Stimulated activated CD4-positive, alpha-beta T cell treated with anti-CD3 and anti-CD28 coated beads, Interleukin-4, amount 100 ng/mL, for 24 hours (primary cell): ENCODE measurements at regions not wholly inside any gene's neighbourhood (a gene's known extent, or its start where the extent isn't known, plus 50 kb on each side); places are given as distances from the start of the nearest gene placed in this dataset.

ENCODE experiments used
- DNase-seq: peaks from one replicate; pipeline ENCODE4 v3.0.0-alpha.2; 2020

DNA sequence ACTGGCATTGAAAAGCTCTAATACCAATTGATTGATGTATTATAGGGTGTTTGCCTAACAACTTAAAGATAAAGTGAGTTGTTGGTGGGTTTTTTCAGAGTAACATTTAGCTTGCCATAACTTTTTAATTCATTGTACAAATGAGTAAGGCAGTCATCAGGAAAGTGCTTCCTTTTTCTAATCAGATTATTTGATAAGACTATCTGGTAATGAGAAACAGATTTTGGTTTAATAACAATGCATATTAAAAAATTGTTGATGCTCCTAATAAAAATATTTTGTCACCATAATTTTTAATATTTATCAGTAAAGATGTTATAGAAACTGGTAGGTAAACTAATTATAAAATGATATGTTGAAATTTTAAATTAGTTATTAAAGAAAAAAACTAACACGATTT, 51.3 kb downstream of the BLTP1 start:
- DNase-seq = no peak

DNA sequence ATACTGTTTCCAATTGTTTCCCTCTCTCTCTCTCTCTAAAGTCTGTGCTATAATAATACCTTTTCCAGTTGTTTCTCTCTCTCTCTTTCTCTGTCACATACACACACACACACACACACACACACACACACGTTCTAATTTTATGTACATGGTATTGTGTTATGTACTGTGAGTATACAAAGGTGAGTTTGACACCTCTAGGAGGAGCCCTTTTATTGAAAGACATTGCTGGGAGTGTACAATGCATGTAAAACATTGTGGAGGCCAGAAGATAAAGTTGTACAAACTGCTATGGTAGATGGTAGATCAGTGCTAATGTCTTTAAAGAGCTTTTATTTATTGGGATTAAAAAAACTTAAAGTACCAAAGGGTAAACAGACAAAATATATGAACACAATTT, 53.6 kb downstream of the BLTP1 start:
- DNase-seq = no peak

DNA sequence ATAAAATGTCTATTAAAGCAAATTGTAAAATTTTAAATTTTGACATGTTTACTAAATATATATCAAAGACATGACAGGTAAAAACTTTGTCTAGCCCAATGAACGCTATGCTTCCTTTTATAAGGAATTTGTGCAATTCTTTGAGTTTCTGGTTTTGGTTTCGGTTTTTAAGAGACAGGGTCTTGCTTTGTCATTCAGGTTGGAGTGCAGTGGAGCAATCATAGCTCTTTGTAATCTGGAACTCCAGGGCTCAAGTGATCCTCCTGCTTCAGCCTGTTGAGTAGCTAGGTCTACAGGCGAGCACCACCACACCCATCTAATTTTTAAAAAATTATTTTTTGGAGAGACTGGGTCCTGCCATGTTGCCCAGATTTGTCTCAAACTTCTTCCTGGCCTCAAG, 60.7 kb downstream of the BLTP1 start:
- DNase-seq = no peak

- DNase-seq = no peak
Observed at GRCh38 chr4:122218762-122219161, 66.6 kb downstream of the BLTP1 start.

DNA sequence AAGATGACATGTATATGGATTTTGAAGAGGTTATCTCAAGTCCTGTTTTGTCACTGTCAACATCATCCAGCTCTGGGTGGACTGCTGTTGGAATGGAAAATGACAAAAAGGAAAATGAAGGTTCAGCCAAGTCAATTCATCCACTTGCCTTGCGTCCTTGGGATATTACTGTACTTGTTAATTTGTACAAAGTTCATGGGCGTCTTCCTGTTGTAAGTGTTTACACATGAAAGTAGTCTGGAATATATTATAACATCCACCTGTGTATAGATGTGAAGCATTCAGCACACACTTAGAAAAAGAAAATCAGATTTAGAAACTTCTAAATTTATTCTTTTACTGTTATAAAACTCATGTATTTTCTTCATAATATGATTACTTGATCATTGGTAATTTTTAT, 67.2 kb downstream of the BLTP1 start:
- no peak for DNase-seq

- no peak for DNase-seq
Observed at GRCh38 chr4:122221322-122221721, 69.2 kb downstream of the BLTP1 start.

- DNase-seq = peak; percentile 5
Observed at GRCh38 chr4:122224348-122224747, 72.2 kb downstream of the BLTP1 start.

GRCh38 chr4:122227202-122227601, 75.1 kb downstream of the BLTP1 start:
- DNase-seq = no peak

DNA sequence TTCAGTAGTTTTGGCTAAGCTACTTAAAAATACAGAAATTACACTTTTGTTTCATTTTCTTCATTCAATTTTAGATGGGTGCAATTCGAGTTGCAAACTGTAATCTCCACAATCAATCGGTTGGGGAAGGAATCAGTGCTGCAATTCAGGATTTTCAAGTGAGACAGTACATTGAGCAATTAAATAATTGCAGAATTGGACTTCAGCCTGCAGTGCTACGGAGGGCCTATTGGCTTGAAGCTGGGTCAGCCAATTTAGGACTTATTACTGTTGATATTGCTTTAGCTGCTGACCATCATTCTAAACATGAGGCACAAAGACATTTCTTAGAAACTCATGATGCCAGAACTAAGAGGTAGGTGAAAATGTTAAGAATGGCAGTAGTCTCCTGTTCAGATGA, 77.7 kb downstream of the BLTP1 start:
- DNase-seq = no peak

DNA sequence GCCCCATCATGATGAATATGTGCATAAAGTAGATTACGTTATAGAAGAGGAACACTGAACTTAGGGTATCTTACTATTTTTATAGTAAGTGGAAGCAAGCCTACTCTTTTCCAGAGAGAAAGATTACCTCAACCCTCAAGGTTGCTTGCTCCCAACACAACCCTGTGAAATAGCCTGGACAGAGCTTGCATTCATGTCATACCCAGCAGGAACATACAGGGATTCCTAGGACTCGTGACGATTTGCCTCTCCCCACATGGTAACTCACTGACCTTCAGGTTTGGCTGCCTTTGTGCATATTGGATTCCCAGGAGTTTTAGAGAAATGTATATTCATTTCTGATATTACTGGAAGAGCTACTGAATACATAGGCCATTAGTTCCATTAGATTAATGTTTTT, 80.5 kb downstream of the BLTP1 start:
- DNase-seq = no peak

GRCh38 chr4:122234686-122235085, 82.6 kb downstream of the BLTP1 start:
- no peak for DNase-seq

GRCh38 chr4:122243785-122244184, 91.7 kb downstream of the BLTP1 start:
- DNase-seq = no peak

GRCh38 chr4:122244764-122245163, 92.6 kb downstream of the BLTP1 start:
- DNase-seq = no peak

DNA sequence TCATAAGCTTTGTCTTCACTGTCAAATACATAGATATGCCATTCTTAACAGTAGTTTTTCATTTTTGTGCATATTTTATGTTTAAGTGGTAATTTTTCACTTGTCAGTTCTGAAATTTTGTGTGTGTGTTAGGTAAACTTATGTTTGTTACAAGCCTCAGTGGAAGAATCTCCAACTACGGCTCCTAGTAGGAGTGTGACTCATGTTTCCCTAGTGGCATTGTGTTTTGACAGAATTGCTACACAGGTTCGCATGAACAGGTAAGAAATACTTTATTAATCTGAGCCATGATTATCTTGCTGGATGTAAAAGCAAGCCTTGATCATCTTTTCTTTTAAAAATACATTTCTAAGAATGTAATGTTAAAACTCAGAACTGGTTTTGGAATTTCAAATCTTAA, 94.4 kb downstream of the BLTP1 start:
- DNase-seq = no peak

DNA sequence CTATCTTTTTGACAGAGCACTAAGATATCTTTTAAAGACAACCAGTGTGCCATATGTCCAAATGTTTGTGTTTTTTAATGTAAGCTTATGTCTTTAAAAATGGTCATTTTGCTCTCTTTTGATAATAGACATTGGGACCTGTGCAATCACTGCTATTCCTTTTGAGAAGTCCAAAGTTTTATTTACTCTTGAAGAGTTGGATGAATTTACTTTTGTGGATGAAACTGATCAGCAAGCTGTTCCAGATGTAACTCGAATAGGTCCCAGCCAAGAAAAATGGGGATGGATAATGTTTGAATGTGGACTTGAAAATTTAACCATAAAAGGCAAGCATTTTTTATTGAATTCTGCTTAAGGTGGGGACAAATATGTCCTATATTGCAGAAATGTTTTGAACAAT, 97.2 kb downstream of the BLTP1 start:
- no peak for DNase-seq

DNA sequence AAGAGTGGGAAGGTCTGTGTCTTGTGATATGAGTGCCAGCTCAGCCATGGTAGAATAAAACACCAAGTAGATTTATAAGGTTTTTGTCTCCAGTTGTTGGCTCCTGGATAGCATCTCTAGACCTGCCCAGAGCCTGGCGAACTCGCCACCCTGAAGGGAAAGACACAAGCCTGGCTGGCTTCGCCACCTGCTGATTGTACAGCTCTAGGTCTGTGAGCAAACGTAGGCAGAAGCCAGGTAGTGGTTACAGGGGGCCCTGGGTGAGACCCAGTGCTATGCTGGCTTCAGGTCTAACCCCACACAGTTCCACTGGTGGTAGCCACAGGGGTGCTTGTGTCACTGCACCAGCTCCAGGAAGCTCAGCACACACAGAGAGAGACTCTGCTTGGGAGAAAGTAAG, 100.5 kb downstream of the BLTP1 start:
- DNase-seq = no peak

- no peak for DNase-seq
Observed at GRCh38 chr4:122259849-122260248, 107.7 kb downstream of the BLTP1 start.

DNA sequence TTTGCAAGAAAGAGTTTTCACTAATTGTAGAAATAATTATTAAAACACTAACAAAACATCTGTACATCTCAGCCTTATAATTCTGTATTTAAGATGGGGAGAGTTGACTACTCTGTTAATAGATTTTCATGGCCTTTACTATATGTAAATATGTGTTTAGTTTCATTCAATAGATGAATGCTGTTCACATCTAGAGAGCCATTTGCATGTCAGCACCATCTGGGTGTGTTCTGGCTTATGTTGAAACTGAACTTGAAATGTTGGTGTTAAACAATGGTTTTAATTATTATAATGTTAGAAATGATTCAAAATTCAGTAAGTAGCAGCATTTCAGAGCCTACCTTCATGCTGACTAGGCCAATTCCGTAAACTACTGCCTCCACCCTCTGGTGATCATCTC, 102.5 kb upstream of the ADAD1 start:
- no peak for DNase-seq

GRCh38 chr4:122278976-122279375, 99.8 kb upstream of the ADAD1 start:
- no peak for DNase-seq

DNA sequence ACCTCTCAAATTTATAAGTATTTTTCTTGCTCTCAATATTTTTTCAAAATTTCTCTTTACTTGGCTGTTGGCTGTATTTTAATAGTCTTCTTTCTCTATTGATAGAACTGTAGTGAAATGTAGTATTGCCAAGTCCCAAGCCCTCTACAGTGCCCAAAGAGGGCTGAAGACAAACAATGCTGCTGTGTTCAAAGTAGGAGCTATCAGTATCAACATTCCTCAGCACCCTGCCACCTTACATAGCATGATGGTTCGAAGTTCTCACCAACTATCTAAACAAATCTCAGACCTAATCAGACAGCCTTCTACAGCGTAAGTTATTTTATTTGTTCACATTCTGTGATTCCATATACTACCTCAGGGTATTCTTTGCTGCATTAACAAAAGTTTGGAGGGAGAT, 99.1 kb upstream of the ADAD1 start:
- DNase-seq = no peak

- DNase-seq = no peak
Observed at GRCh38 chr4:122285285-122285684, 93.5 kb upstream of the ADAD1 start.

DNA sequence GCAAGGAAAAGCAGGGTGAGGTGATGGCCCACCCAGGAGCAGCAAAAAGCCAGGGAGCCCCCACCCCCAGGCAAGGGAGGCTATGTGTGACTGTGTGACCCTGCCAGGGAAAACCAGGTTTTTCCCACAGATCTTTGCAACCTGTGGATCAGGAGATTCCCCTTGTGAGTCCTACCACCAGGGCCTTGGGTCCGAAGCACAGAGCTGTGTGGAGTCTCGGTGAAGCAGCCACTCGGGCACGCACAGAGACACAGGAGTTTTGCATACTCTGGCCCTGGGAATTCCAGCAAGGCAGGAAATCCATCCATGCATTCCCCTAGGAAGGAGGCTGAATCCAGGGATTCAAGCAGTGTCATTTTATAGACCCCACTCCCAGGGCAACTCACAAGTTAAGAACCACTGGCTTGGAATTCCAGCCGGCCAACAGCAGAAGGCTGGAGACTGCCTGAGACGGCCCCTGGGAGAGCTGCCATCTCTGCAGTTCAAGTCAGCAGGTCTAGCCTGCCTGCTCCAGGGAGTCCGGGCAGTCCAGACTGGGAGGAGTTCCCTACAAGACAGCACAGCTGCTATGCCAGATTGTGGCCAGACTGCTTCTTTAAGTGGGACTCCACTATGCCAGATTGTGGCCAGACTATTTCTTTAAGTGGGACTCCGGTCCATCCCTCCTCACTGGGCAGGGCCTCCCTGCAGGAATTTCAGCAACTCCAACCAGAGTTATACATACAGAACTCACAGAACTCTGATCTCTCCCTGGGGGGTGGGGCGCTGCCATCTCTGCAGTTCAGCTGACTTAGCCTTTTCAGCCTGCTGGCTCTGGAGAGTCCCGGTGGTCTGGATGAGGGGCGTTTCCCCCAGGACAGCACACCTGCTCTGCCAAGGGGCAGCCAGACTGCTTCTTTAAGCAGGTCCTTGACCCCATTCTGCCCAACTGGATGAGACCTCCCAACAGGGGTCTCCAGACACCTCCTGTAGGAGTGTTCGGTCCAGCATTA, 85.1 kb upstream of the ADAD1 start:
- DNase-seq = no peak

DNA sequence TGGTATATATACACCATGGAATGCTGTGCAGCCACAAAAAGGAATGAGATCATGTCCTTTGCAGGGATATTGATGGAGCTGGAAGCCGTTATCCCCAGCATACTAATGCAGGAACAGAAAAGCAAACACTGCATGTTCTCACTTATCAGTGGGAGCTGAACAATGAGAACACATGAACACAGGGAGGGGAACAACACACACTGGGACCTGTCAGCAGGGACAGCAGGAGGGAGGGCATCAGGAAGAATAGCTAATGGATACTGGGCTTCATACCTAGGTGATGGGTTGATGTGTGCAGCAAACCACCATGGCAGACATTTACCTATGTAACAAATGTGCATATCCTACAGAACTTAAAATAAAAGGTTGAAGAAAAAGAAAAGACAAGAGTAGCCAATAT, 81.1 kb upstream of the ADAD1 start:
- DNase-seq = no peak

DNA sequence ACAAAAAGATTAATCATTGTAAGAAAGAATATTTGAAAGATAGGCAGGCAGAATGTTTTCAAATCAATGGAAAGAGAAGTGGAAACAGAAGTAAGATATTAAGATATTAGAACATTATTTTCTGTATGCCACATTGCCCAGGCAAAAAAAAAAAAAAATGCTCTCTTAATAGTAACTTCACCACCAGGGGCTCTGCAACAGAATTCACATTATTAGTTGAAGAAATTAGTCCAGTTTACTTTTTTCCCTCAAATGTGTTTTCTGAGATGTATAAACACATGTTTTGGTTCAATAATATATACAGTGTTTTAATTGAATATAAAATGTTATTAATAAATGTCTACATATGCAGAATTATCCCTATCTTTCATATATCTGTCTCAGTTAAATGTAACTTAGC, 78.0 kb upstream of the ADAD1 start:
- no peak for DNase-seq

DNA sequence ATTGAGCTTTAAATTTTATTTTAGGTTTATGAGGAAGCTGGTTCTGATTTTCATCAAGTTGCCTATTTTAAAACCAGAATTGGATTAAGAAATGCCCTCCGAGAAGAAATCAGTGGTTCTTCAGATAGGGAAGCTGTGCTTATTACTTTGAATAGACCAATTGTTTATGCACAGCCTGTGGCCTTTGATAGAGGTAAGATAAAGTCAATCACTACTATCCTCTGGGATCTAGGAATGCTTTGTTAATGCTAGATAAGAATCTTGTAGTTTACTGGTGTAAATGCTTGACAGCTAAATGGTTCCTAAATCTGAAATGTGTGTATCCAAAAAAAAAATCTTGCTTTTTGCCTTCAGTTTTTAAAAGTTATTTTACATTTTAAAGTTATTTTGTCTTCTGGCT, 73.0 kb upstream of the ADAD1 start:
- no peak for DNase-seq
